ENCODE measurements at regions not wholly inside any gene's neighbourhood (a gene's known extent, or its start where the extent isn't known, plus 50 kb on each side); places are given as distances from the start of the nearest gene placed in this dataset.

GRCh38 chr14:101476258-101476915 lies 84.9 kb upstream of the DIO3 start:
- H3K9me3 ChIP-seq, result no peaks in the 10 kb centered on the region
- intact Hi-C loops (cut with DNase I), result no loop called here
- TF ChIP-seq CTCF (IDR thresholded peaks at IDR 0.05), result no peak
- peaks cover 2% of the 10 kb centered on the region for H3K27me3 ChIP-seq
- no peak overlapping the region for H3K4me3 ChIP-seq
- ATAC-seq (peak; percentile 56), DNase-seq (peak; percentile 77)
- H3K27ac ChIP-seq, result peak overlapping the region; percentile 58
- H3K4me1 ChIP-seq, result peaks cover 17% of the 10 kb centered on the region
- no peaks in the 10 kb centered on the region for H3K36me3 ChIP-seq

- intact Hi-C loops (cut with DNase I), result no loop called here
- Histone ChIP-seq H3K4me1 (peaks cover 17% of the 10 kb centered on the region), H3K27me3 (peaks cover 8% of the 10 kb centered on the region), H3K27ac (no peak overlapping the region), H3K9me3 (no peaks in the 10 kb centered on the region), H3K4me3 (no peak overlapping the region), H3K36me3 (no peaks in the 10 kb centered on the region)
- DNase-seq (peak; percentile 84), ATAC-seq (peak; percentile 84)
- no peak for TF ChIP-seq CTCF (IDR thresholded peaks at IDR 0.05)
Observed at GRCh38 chr14:101476916-101477553, 84.3 kb upstream of the DIO3 start.

GRCh38 chr14:101477648-101478047 lies 83.6 kb upstream of the DIO3 start:
- peaks cover 17% of the 10 kb centered on the region for H3K4me1 ChIP-seq
- ATAC-seq, result no peak
- no peak overlapping the region for H3K4me3 ChIP-seq
- peaks cover 8% of the 10 kb centered on the region for H3K27me3 ChIP-seq
- no peak overlapping the region for H3K27ac ChIP-seq
- H3K36me3 ChIP-seq, result no peaks in the 10 kb centered on the region
- DNase-seq, result no peak
- TF ChIP-seq CTCF (IDR thresholded peaks at IDR 0.05), result no peak
- intact Hi-C loops (cut with DNase I), result no loop called here
- H3K9me3 ChIP-seq, result no peaks in the 10 kb centered on the region

- no peak for TF ChIP-seq CTCF (IDR thresholded peaks at IDR 0.05)
- Histone ChIP-seq H3K4me3 (no peak overlapping the region), H3K27me3 (peaks cover 8% of the 10 kb centered on the region), H3K27ac (no peak overlapping the region), H3K4me1 (peaks cover 17% of the 10 kb centered on the region), H3K36me3 (no peaks in the 10 kb centered on the region), H3K9me3 (no peaks in the 10 kb centered on the region)
- intact Hi-C loops (cut with DNase I), result no loop called here
- DNase-seq (peak; percentile 38), ATAC-seq (no peak)
Observed at GRCh38 chr14:101478096-101478495, 83.2 kb upstream of the DIO3 start.

- Histone ChIP-seq H3K4me3 (no peak overlapping the region), H3K27me3 (peaks cover 8% of the 10 kb centered on the region), H3K9me3 (no peaks in the 10 kb centered on the region), H3K27ac (no peak overlapping the region), H3K4me1 (peaks cover 17% of the 10 kb centered on the region), H3K36me3 (no peaks in the 10 kb centered on the region)
- peak; percentile 37 for DNase-seq
- ATAC-seq, result no peak
- TF ChIP-seq CTCF (IDR thresholded peaks at IDR 0.05), result no peak
- intact Hi-C loops (cut with DNase I), result no loop called here
Observed at GRCh38 chr14:101478796-101479410, 82.4 kb upstream of the DIO3 start.

Measured in upper lobe of right lung (tissue), 1 donor.